ENCODE measurements at regions not wholly inside any gene's neighbourhood (a gene's known extent, or its start where the extent isn't known, plus 50 kb on each side); places are given as distances from the start of the nearest gene placed in this dataset.

GRCh38 chr13:82800391-82800790, 1081.9 kb downstream of the SLITRK1 start:
- Mint-ChIP-seq H3K36me3 (ENCODE audit: low read depth) (no peaks in the 10 kb centered on the region), H3K27me3 (no peaks in the 10 kb centered on the region), H3K4me3 (no peak overlapping the region), H3K4me1 (ENCODE audit: low read depth) (no peaks in the 10 kb centered on the region), H3K9me3 (peaks cover 4% of the 10 kb centered on the region), H3K27ac (no peak overlapping the region)

GRCh38 chr13:82797876-82798275, 1084.4 kb downstream of the SLITRK1 start:
- Mint-ChIP-seq H3K36me3 (ENCODE audit: low read depth) (no peaks in the 10 kb centered on the region), H3K4me3 (no peak overlapping the region), H3K4me1 (ENCODE audit: low read depth) (no peaks in the 10 kb centered on the region), H3K9me3 (peaks cover 4% of the 10 kb centered on the region), H3K27me3 (no peaks in the 10 kb centered on the region), H3K27ac (no peak overlapping the region)

GRCh38 chr13:82791035-82791434, 1091.2 kb downstream of the SLITRK1 start:
- H3K27ac Mint-ChIP-seq = no peak overlapping the region
- no peaks in the 10 kb centered on the region for H3K27me3 Mint-ChIP-seq
- no peaks in the 10 kb centered on the region for H3K4me1 Mint-ChIP-seq (ENCODE audit: low read depth)
- H3K4me3 Mint-ChIP-seq = no peak overlapping the region
- no peaks in the 10 kb centered on the region for H3K36me3 Mint-ChIP-seq (ENCODE audit: low read depth)
- no peaks in the 10 kb centered on the region for H3K9me3 Mint-ChIP-seq

- Mint-ChIP-seq H3K4me3 (no peak overlapping the region), H3K9me3 (peaks cover 5% of the 10 kb centered on the region), H3K36me3 (ENCODE audit: low read depth) (no peaks in the 10 kb centered on the region), H3K27ac (no peak overlapping the region), H3K4me1 (ENCODE audit: low read depth) (no peaks in the 10 kb centered on the region), H3K27me3 (no peaks in the 10 kb centered on the region)
Measured at GRCh38 chr13:82772816-82773215, 1109.5 kb downstream of the SLITRK1 start.

GRCh38 chr13:82766732-82767321, 1115.4 kb downstream of the SLITRK1 start:
- H3K27me3 Mint-ChIP-seq = no peaks in the 10 kb centered on the region
- no peak overlapping the region for H3K27ac Mint-ChIP-seq
- no peak overlapping the region for H3K4me3 Mint-ChIP-seq
- no peaks in the 10 kb centered on the region for H3K4me1 Mint-ChIP-seq (ENCODE audit: low read depth)
- no peaks in the 10 kb centered on the region for H3K36me3 Mint-ChIP-seq (ENCODE audit: low read depth)
- peaks cover 6% of the 10 kb centered on the region for H3K9me3 Mint-ChIP-seq

DNA sequence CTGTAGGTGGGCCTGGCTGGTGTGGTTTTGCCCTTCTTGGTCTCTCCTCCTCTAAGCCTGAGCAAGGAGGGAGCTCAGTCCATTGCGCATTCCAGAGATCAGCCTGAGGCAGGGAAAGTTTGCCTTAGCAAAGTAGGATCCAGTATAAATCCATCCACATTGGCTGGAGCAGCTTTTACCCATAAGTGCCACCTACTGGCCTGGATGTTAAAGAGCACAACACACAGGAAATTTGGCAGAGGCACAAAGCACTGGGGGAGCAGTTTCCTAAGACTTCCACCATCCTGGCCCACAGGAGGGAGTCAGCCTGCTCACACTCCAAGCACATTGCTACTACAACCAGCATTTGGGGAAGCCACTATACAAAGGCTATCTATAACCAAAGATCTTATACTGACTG, 1124.2 kb downstream of the SLITRK1 start:
- no peaks in the 10 kb centered on the region for H3K9me3 Mint-ChIP-seq
- no peaks in the 10 kb centered on the region for H3K27me3 Mint-ChIP-seq
- no peak overlapping the region for H3K4me3 Mint-ChIP-seq
- H3K4me1 Mint-ChIP-seq (ENCODE audit: low read depth) = no peaks in the 10 kb centered on the region
- H3K27ac Mint-ChIP-seq = no peak overlapping the region
- no peaks in the 10 kb centered on the region for H3K36me3 Mint-ChIP-seq (ENCODE audit: low read depth)

GRCh38 chr13:82751206-82751605, 1131.1 kb downstream of the SLITRK1 start:
- Mint-ChIP-seq H3K36me3 (ENCODE audit: low read depth) (no peaks in the 10 kb centered on the region), H3K4me3 (no peak overlapping the region), H3K4me1 (ENCODE audit: low read depth) (no peaks in the 10 kb centered on the region), H3K27ac (no peak overlapping the region), H3K27me3 (no peaks in the 10 kb centered on the region), H3K9me3 (no peaks in the 10 kb centered on the region)

DNA sequence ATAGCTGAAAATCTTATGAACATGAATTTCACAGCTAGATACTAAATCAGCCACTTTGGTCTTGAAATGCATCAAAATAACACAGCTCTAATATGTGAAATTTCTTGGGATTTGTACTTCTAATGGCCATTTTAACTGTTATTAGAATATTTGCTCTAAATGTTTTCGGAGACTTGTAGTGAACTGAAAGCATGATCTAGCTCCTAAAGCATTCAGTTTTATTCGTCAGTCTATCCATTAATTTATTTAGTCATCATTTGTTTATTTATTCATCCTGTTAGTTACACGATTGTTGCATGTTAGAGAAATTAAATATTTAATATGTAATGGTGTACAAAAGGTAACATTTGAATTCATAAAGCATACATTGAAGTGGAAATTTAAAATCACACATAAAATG, 1132.7 kb downstream of the SLITRK1 start:
- H3K27ac Mint-ChIP-seq = no peak overlapping the region
- no peaks in the 10 kb centered on the region for H3K4me1 Mint-ChIP-seq (ENCODE audit: low read depth)
- H3K4me3 Mint-ChIP-seq = no peak overlapping the region
- H3K9me3 Mint-ChIP-seq = no peaks in the 10 kb centered on the region
- H3K27me3 Mint-ChIP-seq = no peaks in the 10 kb centered on the region
- no peaks in the 10 kb centered on the region for H3K36me3 Mint-ChIP-seq (ENCODE audit: low read depth)

DNA sequence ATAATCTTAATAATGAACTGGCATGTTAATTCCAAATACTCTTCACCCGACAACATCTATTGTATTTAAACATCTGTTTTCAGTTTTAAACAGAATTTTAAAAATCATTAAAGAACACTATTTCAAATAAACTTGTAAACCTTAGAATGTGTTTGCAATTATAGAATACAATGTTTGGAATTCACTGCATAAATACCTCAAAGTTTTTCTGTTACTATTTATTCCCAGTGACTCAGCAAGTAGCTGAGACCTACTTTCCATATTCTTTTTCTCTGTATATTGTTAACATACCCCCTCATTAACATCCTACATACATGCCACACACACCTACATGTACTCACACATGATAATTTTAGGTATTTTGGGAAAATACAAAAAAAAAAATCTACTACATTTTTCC, 1134.3 kb downstream of the SLITRK1 start:
- no peaks in the 10 kb centered on the region for H3K36me3 Mint-ChIP-seq (ENCODE audit: low read depth)
- H3K27ac Mint-ChIP-seq = no peak overlapping the region
- H3K4me1 Mint-ChIP-seq (ENCODE audit: low read depth) = no peaks in the 10 kb centered on the region
- H3K4me3 Mint-ChIP-seq = no peak overlapping the region
- H3K9me3 Mint-ChIP-seq = no peaks in the 10 kb centered on the region
- H3K27me3 Mint-ChIP-seq = no peaks in the 10 kb centered on the region

DNA sequence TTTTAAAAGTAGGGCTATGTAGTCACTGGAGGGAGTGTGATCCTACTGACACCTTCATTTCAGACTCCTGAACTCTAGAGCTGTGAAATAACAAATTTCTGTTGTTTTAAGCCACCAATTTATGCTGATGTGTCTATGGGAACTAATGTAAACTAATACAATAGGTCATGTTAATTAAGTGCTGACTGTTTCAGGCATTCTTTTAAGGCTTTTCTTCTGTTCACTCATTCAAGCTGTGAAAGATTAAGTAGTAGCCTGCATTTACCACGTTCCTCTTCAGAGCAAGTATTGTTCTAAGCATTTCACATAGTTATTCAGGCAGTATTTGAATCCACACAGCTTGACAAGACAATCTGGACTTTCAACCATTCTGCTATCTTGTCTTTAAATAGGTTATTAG, 1135.0 kb downstream of the SLITRK1 start:
- Mint-ChIP-seq H3K27me3 (no peaks in the 10 kb centered on the region), H3K4me3 (no peak overlapping the region), H3K36me3 (ENCODE audit: low read depth) (no peaks in the 10 kb centered on the region), H3K4me1 (ENCODE audit: low read depth) (no peaks in the 10 kb centered on the region), H3K27ac (no peak overlapping the region), H3K9me3 (no peaks in the 10 kb centered on the region)

DNA sequence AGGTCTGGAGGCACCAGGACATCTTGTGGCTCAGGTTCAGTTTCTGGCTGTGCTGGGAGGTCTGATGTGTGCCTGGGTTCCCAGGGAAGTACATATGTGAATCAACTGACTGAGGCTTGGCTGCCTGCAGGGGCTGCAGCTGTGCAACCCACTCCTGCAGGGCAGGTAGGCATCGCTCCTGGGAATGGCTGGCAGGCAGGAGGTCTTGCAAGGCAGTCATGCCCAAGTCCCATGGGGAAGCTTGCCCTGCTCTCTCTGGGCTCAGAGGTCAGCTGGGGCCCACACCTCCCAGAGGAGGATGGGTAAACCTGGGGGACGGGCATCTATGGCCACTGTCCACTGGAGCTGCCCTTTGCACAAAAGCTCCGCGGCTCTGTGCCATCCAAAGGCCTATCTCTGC, 1141.8 kb downstream of the SLITRK1 start:
- Mint-ChIP-seq H3K9me3 (peaks cover 22% of the 10 kb centered on the region), H3K4me1 (ENCODE audit: low read depth) (no peaks in the 10 kb centered on the region), H3K27ac (no peak overlapping the region), H3K36me3 (ENCODE audit: low read depth) (no peaks in the 10 kb centered on the region), H3K4me3 (no peak overlapping the region), H3K27me3 (no peaks in the 10 kb centered on the region)

DNA sequence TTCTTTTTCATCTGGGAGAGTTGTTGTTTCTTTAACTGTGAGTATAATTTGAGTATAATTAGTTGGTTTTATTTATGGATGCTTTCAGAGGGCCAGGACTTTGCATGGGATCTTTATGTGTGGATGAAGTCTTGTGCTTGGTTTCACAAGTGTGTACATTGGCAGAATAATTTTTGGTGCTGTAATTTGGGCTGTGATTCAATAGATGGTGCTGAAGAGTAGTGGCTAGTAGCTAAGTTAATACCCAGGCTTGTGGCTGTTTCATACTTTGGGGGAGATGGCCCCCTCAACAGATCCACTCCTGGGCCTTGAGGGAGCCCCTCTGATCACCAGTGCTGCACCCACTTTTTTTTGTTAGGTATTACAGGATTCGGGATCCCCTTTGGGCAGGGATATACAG, 1142.4 kb downstream of the SLITRK1 start:
- Mint-ChIP-seq H3K27me3 (no peaks in the 10 kb centered on the region), H3K36me3 (ENCODE audit: low read depth) (no peaks in the 10 kb centered on the region), H3K27ac (no peak overlapping the region), H3K9me3 (peaks cover 23% of the 10 kb centered on the region), H3K4me3 (no peak overlapping the region), H3K4me1 (ENCODE audit: low read depth) (no peaks in the 10 kb centered on the region)

- Mint-ChIP-seq H3K4me3 (no peak overlapping the region), H3K9me3 (peaks cover 15% of the 10 kb centered on the region), H3K27ac (no peak overlapping the region), H3K36me3 (ENCODE audit: low read depth) (no peaks in the 10 kb centered on the region), H3K4me1 (ENCODE audit: low read depth) (no peaks in the 10 kb centered on the region), H3K27me3 (no peaks in the 10 kb centered on the region)
Measured at GRCh38 chr13:82729401-82729800, 1152.9 kb downstream of the SLITRK1 start.

GRCh38 chr13:82720986-82721385, 1161.3 kb downstream of the SLITRK1 start:
- Mint-ChIP-seq H3K36me3 (ENCODE audit: low read depth) (no peaks in the 10 kb centered on the region), H3K27ac (no peak overlapping the region), H3K4me3 (no peak overlapping the region), H3K9me3 (no peaks in the 10 kb centered on the region), H3K27me3 (no peaks in the 10 kb centered on the region), H3K4me1 (ENCODE audit: low read depth) (no peaks in the 10 kb centered on the region)

DNA sequence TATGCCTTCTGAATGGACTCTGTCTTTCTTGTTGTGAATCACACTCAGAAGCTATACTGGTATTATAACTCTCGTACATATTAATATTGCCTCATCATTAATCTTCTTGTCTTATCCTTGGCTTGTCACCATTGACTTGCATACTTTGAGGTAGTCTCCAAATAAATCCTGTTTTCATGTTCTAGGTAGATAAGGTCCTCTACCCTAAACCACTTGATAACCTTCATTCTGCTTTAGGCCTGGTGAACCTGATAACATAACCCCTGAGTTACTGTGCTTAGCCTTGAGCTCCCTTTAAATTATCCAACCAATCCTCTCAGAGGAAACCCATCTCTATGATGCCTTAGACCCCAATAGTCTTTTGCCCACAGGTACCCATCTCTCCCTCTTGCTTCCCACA, 1162.3 kb downstream of the SLITRK1 start:
- H3K27ac Mint-ChIP-seq = no peak overlapping the region
- H3K4me1 Mint-ChIP-seq (ENCODE audit: low read depth) = no peaks in the 10 kb centered on the region
- no peaks in the 10 kb centered on the region for H3K9me3 Mint-ChIP-seq
- no peaks in the 10 kb centered on the region for H3K27me3 Mint-ChIP-seq
- no peak overlapping the region for H3K4me3 Mint-ChIP-seq
- H3K36me3 Mint-ChIP-seq (ENCODE audit: low read depth) = no peaks in the 10 kb centered on the region

- no peaks in the 10 kb centered on the region for H3K4me1 Mint-ChIP-seq (ENCODE audit: low read depth)
- H3K4me3 Mint-ChIP-seq = no peak overlapping the region
Measured at GRCh38 chr13:82717249-82717648, 1165.0 kb downstream of the SLITRK1 start.

More at GRCh38 chr13:82717249-82717648, 1165.0 kb downstream of the SLITRK1 start:
- Mint-ChIP-seq H3K27me3 (no peaks in the 10 kb centered on the region), H3K9me3 (no peaks in the 10 kb centered on the region), H3K36me3 (ENCODE audit: low read depth) (no peaks in the 10 kb centered on the region), H3K27ac (no peak overlapping the region)
